GM12878 (cell line): ENCODE measurements at regions not wholly inside any gene's neighbourhood (a gene's known extent, or its start where the extent isn't known, plus 50 kb on each side); places are given as distances from the start of the nearest gene placed in this dataset.

Experiments used
- ATF3 ChIP-seq: IDR thresholded peaks from 2 replicates; pipeline ENCODE4 v1.6.1; 2011; ENCODE audit warnings: low read depth, mild to moderate bottlenecking, low read length, moderate library complexity, borderline replicate concordance; ENCODE audit errors: extremely low read depth
- ETV6 ChIP-seq, 2 experiments: fragments of 450-650 bp in 1 of 2; IDR thresholded peaks in 1 of 2; conservative IDR thresholded peaks in 1 of 2; 2 replicates each; pipeline ENCODE4 v1.6.1; 2014; ENCODE audit warnings: antibody characterized with exemption in 1 of 2, borderline replicate concordance in 1 of 2, low read depth in 1 of 2, mild to moderate bottlenecking in 1 of 2, moderate library complexity in 1 of 2
- IKZF2 ChIP-seq, 2 experiments: fragments of 450-650 bp; IDR thresholded peaks; 2 replicates each; pipeline ENCODE4 v1.6.1; 2017; ENCODE audit warnings: mild to moderate bottlenecking in 2 of 2, moderate library complexity in 2 of 2
- MEF2B ChIP-seq: fragments of 450-650 bp; IDR thresholded peaks from 2 replicates; pipeline ENCODE4 v1.6.1; 2018; ENCODE audit warnings: mild to moderate bottlenecking, moderate library complexity; ENCODE audit not compliant: partially characterized antibody, poor library complexity, severe bottlenecking
- NFXL1 ChIP-seq: fragments of 450-650 bp; IDR thresholded peaks from 2 replicates; pipeline ENCODE4 v1.6.1; 2017; ENCODE audit warnings: antibody characterized with exemption, mild to moderate bottlenecking, borderline replicate concordance
- PAX5 ChIP-seq: IDR thresholded peaks from 2 replicates; pipeline ENCODE4 v1.6.1; 2011; ENCODE audit warnings: low read depth, low read length, borderline replicate concordance
- RAD21 ChIP-seq: IDR thresholded peaks from 2 replicates; pipeline ENCODE4 v1.6.1; 2011; ENCODE audit warnings: mild to moderate bottlenecking, low read depth, low read length, moderate library complexity; ENCODE audit not compliant: insufficient read depth
- TCF3 ChIP-seq: IDR thresholded peaks from 2 replicates; pipeline ENCODE4 v1.6.1; 2012; ENCODE audit warnings: low read depth, mild to moderate bottlenecking, low read length, borderline replicate concordance; ENCODE audit not compliant: insufficient read depth
- ZNF592 ChIP-seq: fragments of 450-650 bp; IDR thresholded peaks from 2 replicates; pipeline ENCODE4 v1.6.1; 2017; ENCODE audit warnings: mild to moderate bottlenecking, moderate library complexity
- TF ChIP-seq, protein P1 (sequence below): IDR thresholded peaks from 2 replicates; pipeline ENCODE4 v1.6.1; 2012; ENCODE audit warnings: improper control_type of control experiment, low read depth, low read length; ENCODE audit not compliant: insufficient replicate concordance
- TF ChIP-seq, protein P2 (sequence below): fragments of 450-650 bp; formaldehyde crosslinking; IDR thresholded peaks from 2 replicates; pipeline ENCODE4 v1.4.0; 2020; ENCODE audit warnings: mild to moderate bottlenecking, moderate library complexity
- TF ChIP-seq, protein P3 (sequence below): fragments of 150-350 bp; IDR thresholded peaks from 2 replicates; pipeline ENCODE4 v1.6.1; 2014; ENCODE audit warnings: mild to moderate bottlenecking, low read depth, low read length

- TF ChIP-seq ZNF592, result no peak
- TF ChIP-seq, protein P1, sequence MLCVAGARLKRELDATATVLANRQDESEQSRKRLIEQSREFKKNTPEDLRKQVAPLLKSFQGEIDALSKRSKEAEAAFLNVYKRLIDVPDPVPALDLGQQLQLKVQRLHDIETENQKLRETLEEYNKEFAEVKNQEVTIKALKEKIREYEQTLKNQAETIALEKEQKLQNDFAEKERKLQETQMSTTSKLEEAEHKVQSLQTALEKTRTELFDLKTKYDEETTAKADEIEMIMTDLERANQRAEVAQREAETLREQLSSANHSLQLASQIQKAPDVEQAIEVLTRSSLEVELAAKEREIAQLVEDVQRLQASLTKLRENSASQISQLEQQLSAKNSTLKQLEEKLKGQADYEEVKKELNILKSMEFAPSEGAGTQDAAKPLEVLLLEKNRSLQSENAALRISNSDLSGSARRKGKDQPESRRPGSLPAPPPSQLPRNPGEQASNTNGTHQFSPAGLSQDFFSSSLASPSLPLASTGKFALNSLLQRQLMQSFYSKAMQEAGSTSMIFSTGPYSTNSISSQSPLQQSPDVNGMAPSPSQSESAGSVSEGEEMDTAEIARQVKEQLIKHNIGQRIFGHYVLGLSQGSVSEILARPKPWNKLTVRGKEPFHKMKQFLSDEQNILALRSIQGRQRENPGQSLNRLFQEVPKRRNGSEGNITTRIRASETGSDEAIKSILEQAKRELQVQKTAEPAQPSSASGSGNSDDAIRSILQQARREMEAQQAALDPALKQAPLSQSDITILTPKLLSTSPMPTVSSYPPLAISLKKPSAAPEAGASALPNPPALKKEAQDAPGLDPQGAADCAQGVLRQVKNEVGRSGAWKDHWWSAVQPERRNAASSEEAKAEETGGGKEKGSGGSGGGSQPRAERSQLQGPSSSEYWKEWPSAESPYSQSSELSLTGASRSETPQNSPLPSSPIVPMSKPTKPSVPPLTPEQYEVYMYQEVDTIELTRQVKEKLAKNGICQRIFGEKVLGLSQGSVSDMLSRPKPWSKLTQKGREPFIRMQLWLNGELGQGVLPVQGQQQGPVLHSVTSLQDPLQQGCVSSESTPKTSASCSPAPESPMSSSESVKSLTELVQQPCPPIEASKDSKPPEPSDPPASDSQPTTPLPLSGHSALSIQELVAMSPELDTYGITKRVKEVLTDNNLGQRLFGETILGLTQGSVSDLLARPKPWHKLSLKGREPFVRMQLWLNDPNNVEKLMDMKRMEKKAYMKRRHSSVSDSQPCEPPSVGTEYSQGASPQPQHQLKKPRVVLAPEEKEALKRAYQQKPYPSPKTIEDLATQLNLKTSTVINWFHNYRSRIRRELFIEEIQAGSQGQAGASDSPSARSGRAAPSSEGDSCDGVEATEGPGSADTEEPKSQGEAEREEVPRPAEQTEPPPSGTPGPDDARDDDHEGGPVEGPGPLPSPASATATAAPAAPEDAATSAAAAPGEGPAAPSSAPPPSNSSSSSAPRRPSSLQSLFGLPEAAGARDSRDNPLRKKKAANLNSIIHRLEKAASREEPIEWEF, result no peak
- no peak for TF ChIP-seq ATF3
- no peak for TF ChIP-seq NFXL1
- TF ChIP-seq RAD21, result no peak
- TF ChIP-seq ETV6 (conservative IDR thresholded peaks at IDR 0.05 in 1 of 2, IDR thresholded peaks at IDR 0.05 in 1 of 2; ENCODE audit: borderline replicate concordance in 1 of 2, low read depth in 1 of 2), result no peak
- no peak for TF ChIP-seq MEF2B
- no peak for TF ChIP-seq TCF3
- no peak for TF ChIP-seq PAX5
- TF ChIP-seq, protein P2, sequence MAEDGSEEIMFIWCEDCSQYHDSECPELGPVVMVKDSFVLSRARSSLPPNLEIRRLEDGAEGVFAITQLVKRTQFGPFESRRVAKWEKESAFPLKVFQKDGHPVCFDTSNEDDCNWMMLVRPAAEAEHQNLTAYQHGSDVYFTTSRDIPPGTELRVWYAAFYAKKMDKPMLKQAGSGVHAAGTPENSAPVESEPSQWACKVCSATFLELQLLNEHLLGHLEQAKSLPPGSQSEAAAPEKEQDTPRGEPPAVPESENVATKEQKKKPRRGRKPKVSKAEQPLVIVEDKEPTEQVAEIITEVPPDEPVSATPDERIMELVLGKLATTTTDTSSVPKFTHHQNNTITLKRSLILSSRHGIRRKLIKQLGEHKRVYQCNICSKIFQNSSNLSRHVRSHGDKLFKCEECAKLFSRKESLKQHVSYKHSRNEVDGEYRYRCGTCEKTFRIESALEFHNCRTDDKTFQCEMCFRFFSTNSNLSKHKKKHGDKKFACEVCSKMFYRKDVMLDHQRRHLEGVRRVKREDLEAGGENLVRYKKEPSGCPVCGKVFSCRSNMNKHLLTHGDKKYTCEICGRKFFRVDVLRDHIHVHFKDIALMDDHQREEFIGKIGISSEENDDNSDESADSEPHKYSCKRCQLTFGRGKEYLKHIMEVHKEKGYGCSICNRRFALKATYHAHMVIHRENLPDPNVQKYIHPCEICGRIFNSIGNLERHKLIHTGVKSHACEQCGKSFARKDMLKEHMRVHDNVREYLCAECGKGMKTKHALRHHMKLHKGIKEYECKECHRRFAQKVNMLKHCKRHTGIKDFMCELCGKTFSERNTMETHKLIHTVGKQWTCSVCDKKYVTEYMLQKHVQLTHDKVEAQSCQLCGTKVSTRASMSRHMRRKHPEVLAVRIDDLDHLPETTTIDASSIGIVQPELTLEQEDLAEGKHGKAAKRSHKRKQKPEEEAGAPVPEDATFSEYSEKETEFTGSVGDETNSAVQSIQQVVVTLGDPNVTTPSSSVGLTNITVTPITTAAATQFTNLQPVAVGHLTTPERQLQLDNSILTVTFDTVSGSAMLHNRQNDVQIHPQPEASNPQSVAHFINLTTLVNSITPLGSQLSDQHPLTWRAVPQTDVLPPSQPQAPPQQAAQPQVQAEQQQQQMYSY, result no peak
- TF ChIP-seq, protein P3, sequence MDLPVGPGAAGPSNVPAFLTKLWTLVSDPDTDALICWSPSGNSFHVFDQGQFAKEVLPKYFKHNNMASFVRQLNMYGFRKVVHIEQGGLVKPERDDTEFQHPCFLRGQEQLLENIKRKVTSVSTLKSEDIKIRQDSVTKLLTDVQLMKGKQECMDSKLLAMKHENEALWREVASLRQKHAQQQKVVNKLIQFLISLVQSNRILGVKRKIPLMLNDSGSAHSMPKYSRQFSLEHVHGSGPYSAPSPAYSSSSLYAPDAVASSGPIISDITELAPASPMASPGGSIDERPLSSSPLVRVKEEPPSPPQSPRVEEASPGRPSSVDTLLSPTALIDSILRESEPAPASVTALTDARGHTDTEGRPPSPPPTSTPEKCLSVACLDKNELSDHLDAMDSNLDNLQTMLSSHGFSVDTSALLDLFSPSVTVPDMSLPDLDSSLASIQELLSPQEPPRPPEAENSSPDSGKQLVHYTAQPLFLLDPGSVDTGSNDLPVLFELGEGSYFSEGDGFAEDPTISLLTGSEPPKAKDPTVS, result no peak
- TF ChIP-seq IKZF2 (IDR thresholded peaks at IDR 0.05), result no peak
- TF ChIP-seq, all 136 proteins: peak for 0
These were observed 92.1 kb upstream of the LMO4 start (continued) for GRCh38 chr1:87236585-87236984.
